PC-3 (cell line): ENCODE measurements at regions not wholly inside any gene's neighbourhood (a gene's known extent, or its start where the extent isn't known, plus 50 kb on each side); places are given as distances from the start of the nearest gene placed in this dataset.

Experiments used
- ATAC-seq: fragments of 200-7000 bp; cut with Tn5 transposase; 2 replicates; pipeline ENCODE4 v1.9.1; 2020; ENCODE audit warnings: mild to moderate bottlenecking, moderate library complexity
- BruUV-seq: library from RNA; stranded (reverse); fragments of 400-500 nt; replicated peaks from 2 replicates; lab custom pipeline; 2021; lab: Mats Ljungman, UMichigan
- CTCF ChIA-PET: fragments of 300-600 bp; sonication (Branson Sonifier 250); formaldehyde crosslinking; loops from one replicate; lab custom pipeline; 2022; ENCODE audit warnings: antibody characterized with exemption; lab: Charles Lee
- POLR2A ChIA-PET: fragments of 300-600 bp; sonication (Branson Sonifier 250); formaldehyde crosslinking; loops from one replicate; lab custom pipeline; 2022; ENCODE audit warnings: antibody characterized with exemption; ENCODE audit not compliant: unreplicated experiment; lab: Charles Lee
- DNase-seq: peaks from one replicate; pipeline ENCODE4 v3.0.0-alpha.2; 2015
- H2AFZ ChIP-seq: fragments of 300-600 bp; sonication (generic); 2 replicates; pipeline ENCODE4 v1.6.0; 2016; ENCODE audit warnings: antibody characterized with exemption, low read length
- H3F3A ChIP-seq: fragments of 300-600 bp; sonication (generic); one replicate; pipeline ENCODE4 v1.6.0; 2017; ENCODE audit warnings: antibody characterized with exemption, low read length, control low read depth, mild to moderate bottlenecking; ENCODE audit not compliant: unreplicated experiment
- H3K27ac ChIP-seq: fragments of 300-600 bp; sonication (generic); 2 replicates; pipeline ENCODE4 v1.5.1; 2016; ENCODE audit warnings: mild to moderate bottlenecking, low read length
- H3K27me3 ChIP-seq: fragments of 300-600 bp; sonication (generic); 2 replicates; pipeline ENCODE4 v1.6.1; 2016; ENCODE audit warnings: low read length, mixed read lengths
- H3K36me3 ChIP-seq: fragments of 300-600 bp; sonication (generic); 2 replicates; pipeline ENCODE4 v1.6.1; 2016; ENCODE audit warnings: low read depth, mixed run types, low read length, mixed read lengths
- H3K4me1 ChIP-seq: fragments of 300-600 bp; sonication (generic); 2 replicates; pipeline ENCODE4 v1.5.1; 2016; ENCODE audit warnings: low read length; ENCODE audit not compliant: insufficient read depth
- H3K4me2 ChIP-seq: fragments of 300-600 bp; sonication (generic); 2 replicates; pipeline ENCODE4 v1.6.0; 2016; ENCODE audit warnings: low read length
- H3K4me3 ChIP-seq: fragments of 300-600 bp; sonication (generic); 2 replicates; pipeline ENCODE4 v1.5.1; 2016; ENCODE audit warnings: mild to moderate bottlenecking, low read length, mixed read lengths
- H3K79me2 ChIP-seq: fragments of 300-600 bp; sonication (generic); 2 replicates; pipeline ENCODE4 v1.6.1; 2017; ENCODE audit warnings: low read length, mixed read lengths
- H3K9ac ChIP-seq: fragments of 300-600 bp; sonication (generic); 2 replicates; pipeline ENCODE4 v1.6.0; 2016; ENCODE audit warnings: mild to moderate bottlenecking, low read length
- H3K9me2 ChIP-seq: fragments of 300-600 bp; sonication (generic); replicated peaks from 2 replicates; pipeline ENCODE4 v1.6.1; 2016; ENCODE audit warnings: mixed run types, low read length, mixed read lengths
- H3K9me3 ChIP-seq: fragments of 300-600 bp; sonication (generic); 2 replicates; pipeline ENCODE4 v1.6.1; 2016; ENCODE audit warnings: low read length, mixed read lengths
- H4K20me1 ChIP-seq: fragments of 300-600 bp; sonication (generic); 2 replicates; pipeline ENCODE4 v1.6.1; 2016; ENCODE audit warnings: low read length, mixed read lengths
- CTCF ChIP-seq: fragments of 300-600 bp; sonication (generic); conservative IDR thresholded peaks from 2 replicates; pipeline ENCODE4 v1.5.1; 2017; ENCODE audit warnings: antibody characterized with exemption, low read depth, mild to moderate bottlenecking, low read length
- EZH2 ChIP-seq: fragments of 300-600 bp; sonication (generic); IDR thresholded peaks from one replicate; pipeline ENCODE4 v1.6.1; 2017; ENCODE audit warnings: antibody characterized with exemption, mild to moderate bottlenecking, low read length; ENCODE audit not compliant: unreplicated experiment
- EZH2phosphoT487 ChIP-seq: fragments of 300-600 bp; sonication (generic); IDR thresholded peaks from 2 replicates; pipeline ENCODE4 v1.6.1; 2018; ENCODE audit warnings: mild to moderate bottlenecking, antibody characterized with exemption, low read length, borderline replicate concordance
- intact Hi-C: fragments of 100-400 bp; cut with micrococcal nuclease; formaldehyde crosslinking; loops from 2 replicates; pipeline ENCODE4 v1.9.0; 2023

- no peaks in the 10 kb centered on the region for H3F3A ChIP-seq
- TF ChIP-seq CTCF (no peak), EZH2 (no peak), EZH2phosphoT487 (no peak)
- no peak overlapping the region for H3K27ac ChIP-seq
- intact Hi-C loops = no loop called here
- no peaks in the 10 kb centered on the region for H3K79me2 ChIP-seq
- H3K4me2 ChIP-seq = no peak overlapping the region
- no peaks in the 10 kb centered on the region for H3K9me3 ChIP-seq
- BruUV-seq = no TSS peak
- DNase-seq (no peak), ATAC-seq (no peak)
- H3K4me1 ChIP-seq = no peaks in the 10 kb centered on the region
- no peaks in the 10 kb centered on the region for H4K20me1 ChIP-seq
- ChIA-PET CTCF (no interaction called here), POLR2A (no interaction called here)
- H3K4me3 ChIP-seq = no peak overlapping the region
- H3K9ac ChIP-seq = no peak overlapping the region
- no peaks in the 10 kb centered on the region for H3K36me3 ChIP-seq
- H2AFZ ChIP-seq = no peak overlapping the region
- H3K9me2 ChIP-seq = no peaks in the 10 kb centered on the region
- H3K27me3 ChIP-seq = peaks cover 26% of the 10 kb centered on the region
Measured at GRCh38 chr14:28001002-28001401, 765.6 kb upstream of the FOXG1 start.

GRCh38 chr14:28012629-28013415 is 753.8 kb upstream of the FOXG1 start:
- H3K9ac ChIP-seq = no peak overlapping the region
- H3K27me3 ChIP-seq = no peaks in the 10 kb centered on the region; the same call in 1 of the 2 replicates
- no TSS peak for BruUV-seq
- DNase-seq (peak; percentile 10), ATAC-seq (peak; percentile 91)
- no peaks in the 10 kb centered on the region for H3K4me1 ChIP-seq
- H3K9me2 ChIP-seq = no peaks in the 10 kb centered on the region
- no peaks in the 10 kb centered on the region for H3K36me3 ChIP-seq
- H3K9me3 ChIP-seq = no peaks in the 10 kb centered on the region
- peak overlapping the region; percentile 52; the same call in 1 of the 2 replicates for H2AFZ ChIP-seq
- peak overlapping the region; percentile 14; the same call in 1 of the 2 replicates for H3K4me2 ChIP-seq
- 0 out of 2 replicates have a peak, but pooled peaks have one; percentile 18 for TF ChIP-seq CTCF
- TF ChIP-seq EZH2phosphoT487 = no peak
- no peak for TF ChIP-seq EZH2
- ChIA-PET POLR2A (no interaction called here), CTCF (no interaction called here)
- intact Hi-C loops = loop anchor here (5.0 kb wide), 1 partner anchor 129 kb away; no protein-coding TSS in a partner anchor
- no peak overlapping the region for H3K27ac ChIP-seq
- no peak overlapping the region for H3K4me3 ChIP-seq
- H4K20me1 ChIP-seq = no peaks in the 10 kb centered on the region
- H3K79me2 ChIP-seq = no peaks in the 10 kb centered on the region
- no peaks in the 10 kb centered on the region for H3F3A ChIP-seq

- H3K9me3 ChIP-seq = no peaks in the 10 kb centered on the region
- no TSS peak for BruUV-seq
- no peaks in the 10 kb centered on the region for H3K4me1 ChIP-seq
- H3K4me3 ChIP-seq = no peak overlapping the region
- H3K27ac ChIP-seq = no peak overlapping the region
- ChIA-PET CTCF (no interaction called here), POLR2A (no interaction called here)
- no peak overlapping the region for H3K4me2 ChIP-seq
- no peaks in the 10 kb centered on the region for H3K9me2 ChIP-seq
- DNase-seq = no peak
- no peaks in the 10 kb centered on the region for H3K27me3 ChIP-seq
- H3F3A ChIP-seq = no peaks in the 10 kb centered on the region
- no peak overlapping the region for H3K9ac ChIP-seq
- H3K79me2 ChIP-seq = no peaks in the 10 kb centered on the region
- TF ChIP-seq EZH2phosphoT487 = no peak
- no peak for TF ChIP-seq EZH2
- TF ChIP-seq CTCF = no peak
- no peak overlapping the region for H2AFZ ChIP-seq
- intact Hi-C loops = no loop called here
- H4K20me1 ChIP-seq = no peaks in the 10 kb centered on the region
- H3K36me3 ChIP-seq = no peaks in the 10 kb centered on the region
- ATAC-seq = peak; percentile 69; the same call in 1 of the 2 replicates
Measured at GRCh38 chr14:28020112-28020511, 746.5 kb upstream of the FOXG1 start.
